SK-N-SH (cell line): ENCODE measurements at regions not wholly inside any gene's neighbourhood (a gene's known extent, or its start where the extent isn't known, plus 50 kb on each side); places are given as distances from the start of the nearest gene placed in this dataset.

Experiments
- CTCF ChIA-PET: fragments of 300-600, 350-600 bp; formaldehyde crosslinking; extraction: SDS; loops from one replicate; lab custom pipeline; 2021; lab: Yijun Ruan, JAX
- POLR2A ChIA-PET: fragments of 350-600 bp; sonication (Branson Sonifier 250); formaldehyde crosslinking; extraction: SDS; loops from one replicate; lab custom pipeline; 2020; ENCODE audit warnings: antibody characterized with exemption, inconsistent platforms; lab: Yijun Ruan, JAX
- DNase-seq: peaks from one replicate; pipeline ENCODE4 v3.0.0; 2012
- H2AFZ ChIP-seq: fragments of 200-600 bp; sonication (generic); 2 replicates; pipeline ENCODE4 v1.8.1; 2016; ENCODE audit warnings: antibody characterized with exemption, mild to moderate bottlenecking, low read depth
- H3F3A ChIP-seq: fragments of 200-600 bp; sonication (generic); replicated peaks from 2 replicates; pipeline ENCODE3; 2016; ENCODE audit warnings: antibody characterized with exemption, mild to moderate bottlenecking; ENCODE audit not compliant: insufficient read depth
- H3K27ac ChIP-seq, 2 experiments: fragments of 200-500 bp in 1 of 2; fragments of 200-600 bp in 1 of 2; sonication (Bioruptor generic) in 1 of 2; sonication (generic), shearing (Covaris generic) in 1 of 2; 2 replicates each; pipeline versions ENCODE4 v1.5.1 to v1.6.1; 2014 to 2016; ENCODE audit warnings: low read depth in 2 of 2, inconsistent platforms in 1 of 2, low read length in 1 of 2, mild to moderate bottlenecking in 1 of 2, mixed read lengths in 1 of 2
- H3K27me3 ChIP-seq: fragments of 200-600 bp; sonication (generic), shearing (Covaris generic); 2 replicates; pipeline ENCODE4 v1.6.1; 2016; ENCODE audit warnings: mixed run types; ENCODE audit not compliant: insufficient read depth
- H3K36me3 ChIP-seq, 2 experiments: fragments of 200-500 bp in 1 of 2; fragments of 200-600 bp in 1 of 2; sonication (Bioruptor generic) in 1 of 2; sonication (generic) in 1 of 2; replicated peaks in 1 of 2; 2 replicates each; pipeline versions ENCODE3 to v1.5.1; 2014 to 2016; ENCODE audit warnings: low read length in 1 of 2, mild to moderate bottlenecking in 1 of 2; ENCODE audit not compliant: insufficient read depth in 2 of 2, control insufficient read depth in 1 of 2
- H3K4me1 ChIP-seq, 2 experiments: fragments of 200-500 bp in 1 of 2; fragments of 200-600 bp in 1 of 2; sonication (Bioruptor generic) in 1 of 2; sonication (generic), shearing (Covaris generic) in 1 of 2; 2 replicates each; pipeline versions ENCODE4 v1.5.1 to v1.6.1; 2014 to 2016; ENCODE audit warnings: low read depth in 1 of 2, low read length in 1 of 2, mixed run types in 1 of 2; ENCODE audit not compliant: insufficient read depth in 2 of 2, control insufficient read depth in 1 of 2
- H3K4me2 ChIP-seq: fragments of 200-600 bp; sonication (generic), shearing (Covaris generic); 2 replicates; pipeline ENCODE4 v1.6.1; 2017; ENCODE audit warnings: mixed run types
- H3K4me3 ChIP-seq, 2 experiments: fragments of 200-500 bp in 1 of 2; fragments of 200-600 bp in 1 of 2; sonication (Bioruptor generic) in 1 of 2; sonication (generic), shearing (Covaris generic) in 1 of 2; 2 replicates each; pipeline versions ENCODE4 v1.5.1 to v1.8.1; 2014 to 2016; ENCODE audit warnings: low read depth in 2 of 2, inconsistent platforms in 1 of 2, low read length in 1 of 2, mild to moderate bottlenecking in 1 of 2, mixed read lengths in 1 of 2, moderate library complexity in 1 of 2
- H3K79me2 ChIP-seq: fragments of 200-600 bp; sonication (generic); 2 replicates; pipeline ENCODE4 v1.8.1; 2017; ENCODE audit warnings: mild to moderate bottlenecking; ENCODE audit not compliant: insufficient read depth
- H3K9ac ChIP-seq: fragments of 200-600 bp; sonication (generic); 2 replicates; pipeline ENCODE4 v1.6.1; 2017; ENCODE audit warnings: mixed run types
- H3K9me2 ChIP-seq: fragments of 200-600 bp; sonication (generic); 2 replicates; pipeline ENCODE4 v1.6.1; 2017; ENCODE audit warnings: mixed run types
- H3K9me3 ChIP-seq: fragments of 200-600 bp; sonication (generic); 2 replicates; pipeline ENCODE4 v1.6.1; 2017; ENCODE audit warnings: mixed run types, mild to moderate bottlenecking, moderate library complexity
- H4K20me1 ChIP-seq: fragments of 200-600 bp; sonication (generic); 2 replicates; pipeline ENCODE4 v1.6.1; 2017; ENCODE audit warnings: mild to moderate bottlenecking, mixed run types; ENCODE audit not compliant: insufficient read depth
- CHD2 ChIP-seq: fragments of 150-350 bp; IDR thresholded peaks from 2 replicates; pipeline ENCODE4 v1.6.1; 2018; ENCODE audit warnings: low read length; ENCODE audit not compliant: partially characterized antibody
- CTCF ChIP-seq: fragments of 200-600 bp; sonication (generic); IDR thresholded peaks from 2 replicates; pipeline ENCODE4 v1.6.1; 2017; ENCODE audit warnings: antibody characterized with exemption, mild to moderate bottlenecking, moderate library complexity
- NFIC ChIP-seq: IDR thresholded peaks from 2 replicates; pipeline ENCODE4 v1.4.0; 2012; ENCODE audit warnings: borderline replicate concordance
- POLR2AphosphoS5 ChIP-seq: IDR thresholded peaks from 2 replicates; pipeline ENCODE4 v1.6.1; 2012; ENCODE audit warnings: low read depth, low read length
- WGBS: methylation state at CpG from one replicate; pipeline ENCODE4 v1.1.6; 2017; ENCODE audit warnings: low lambda C conversion rate; 5-methylcytosine and 5-hydroxymethylcytosine counted together
- small RNA-seq, 7 experiments: library from RNA; depleted of rRNA; stranded (forward); fragments of <200 nt; gene quantifications; one replicate each; pipeline ENCODE3, GENCODE V24; 2012

GRCh38 chrX:21319323-21319722 is 54.9 kb upstream of the CNKSR2 start:
- Histone ChIP-seq H3K4me1 (no peaks in the 10 kb centered on the region), H3F3A (no peaks in the 10 kb centered on the region), H3K36me3 (no peaks in the 10 kb centered on the region), H3K79me2 (no peaks in the 10 kb centered on the region), H4K20me1 (no peaks in the 10 kb centered on the region), H3K9me2 (no peaks in the 10 kb centered on the region), H3K4me3 (no peak overlapping the region), H2AFZ (no peak overlapping the region), H3K9me3 (no peaks in the 10 kb centered on the region), H3K27ac (no peak overlapping the region), H3K4me2 (no peak overlapping the region), H3K27me3 (no peaks in the 10 kb centered on the region), H3K9ac (no peak overlapping the region)
- TF ChIP-seq CTCF (no peak), NFIC (no peak), POLR2AphosphoS5 (no peak), CHD2 (no peak)
- ChIA-PET POLR2A (no interaction called here), CTCF (no interaction called here)
- 21% methylated on average over 3 of the region's 3 CpGs for WGBS
- no peak for DNase-seq

Small RNAs in the stretch of these regions (small RNA-seq; reads per million reads assigned to genes)
- 0 reads per million in 7 experiments for gene RNU6-133P
